Calu3 (cell line): ENCODE measurements at regions not wholly inside any gene's neighbourhood (a gene's known extent, or its start where the extent isn't known, plus 50 kb on each side); places are given as distances from the start of the nearest gene placed in this dataset.

Source experiments
- BruUV-seq: library from RNA; stranded (reverse); fragments of 400-500 nt; replicated peaks from 2 replicates; lab custom pipeline; 2021; lab: Mats Ljungman, UMichigan
- CTCF ChIA-PET: fragments of 300-600 bp; sonication (Branson Sonifier 250); formaldehyde crosslinking; loops from one replicate; lab custom pipeline; 2022; ENCODE audit warnings: antibody characterized with exemption; lab: Charles Lee
- DNase-seq: peaks from one replicate; pipeline ENCODE4 v3.0.0; 2022
- H3K27ac Mint-ChIP-seq: one replicate; pipeline ENCODE4 v1.8.0; 2022; ENCODE audit warnings: mixed read lengths; ENCODE audit not compliant: unreplicated experiment
- H3K27me3 Mint-ChIP-seq: one replicate; pipeline ENCODE4 v1.8.0; 2022; ENCODE audit warnings: mixed read lengths; ENCODE audit not compliant: unreplicated experiment
- H3K36me3 Mint-ChIP-seq: one replicate; pipeline ENCODE4 v1.8.0; 2022; ENCODE audit warnings: mild to moderate bottlenecking, moderate library complexity, mixed read lengths; ENCODE audit not compliant: insufficient read depth, unreplicated experiment
- H3K4me1 Mint-ChIP-seq: one replicate; pipeline ENCODE4 v1.8.0; 2022; ENCODE audit warnings: mild to moderate bottlenecking, low read depth, mixed read lengths; ENCODE audit not compliant: unreplicated experiment
- H3K4me3 Mint-ChIP-seq: one replicate; pipeline ENCODE4 v1.8.0; 2022; ENCODE audit warnings: mild to moderate bottlenecking, low read depth, moderate library complexity, mixed read lengths; ENCODE audit not compliant: unreplicated experiment
- H3K9me3 Mint-ChIP-seq: one replicate; pipeline ENCODE4 v1.8.0; 2022; ENCODE audit warnings: low read depth, mixed read lengths; ENCODE audit not compliant: unreplicated experiment
- intact Hi-C: fragments of 100-400 bp; cut with micrococcal nuclease; formaldehyde crosslinking; loops from one replicate; pipeline ENCODE4 v1.10.0; 2022; ENCODE audit not compliant: unreplicated experiment
- TF ChIP-seq, protein P1 (sequence below): fragments of 200-600 bp; IDR thresholded peaks from one replicate; pipeline ENCODE4 v1.8.0; 2022; ENCODE audit warnings: antibody characterized with exemption; ENCODE audit not compliant: unreplicated experiment

- no peak for DNase-seq
Observed at GRCh38 chr5:114055318-114056184, 306.3 kb upstream of the KCNN2 start.

DNA sequence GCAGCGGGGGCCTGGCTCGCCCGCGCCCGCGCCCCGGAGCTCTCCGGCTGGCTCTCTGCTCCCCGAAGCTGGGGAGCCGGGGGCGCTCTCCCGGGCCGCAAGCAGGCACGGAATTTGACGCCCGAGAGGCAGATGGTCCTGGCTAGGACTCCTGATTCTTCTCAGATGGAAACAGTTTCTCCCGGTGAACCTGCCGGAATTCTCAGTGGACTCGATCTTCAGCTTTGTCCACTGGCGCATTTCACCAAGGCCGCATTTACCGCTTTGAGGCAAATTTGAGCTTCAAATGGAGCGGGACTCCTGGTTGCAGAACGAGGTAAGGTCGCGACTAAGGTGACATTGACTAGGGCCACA lies 305.7 kb upstream of the KCNN2 start:
- no peak for DNase-seq
- CTCF ChIA-PET = no interaction called here
- H3K27ac Mint-ChIP-seq = no peak overlapping the region
- intact Hi-C loops = no loop called here
- H3K4me3 Mint-ChIP-seq = no peak overlapping the region
- peaks cover 7% of the 10 kb centered on the region for H3K9me3 Mint-ChIP-seq
- no peaks in the 10 kb centered on the region for H3K36me3 Mint-ChIP-seq
- TF ChIP-seq, protein P1, sequence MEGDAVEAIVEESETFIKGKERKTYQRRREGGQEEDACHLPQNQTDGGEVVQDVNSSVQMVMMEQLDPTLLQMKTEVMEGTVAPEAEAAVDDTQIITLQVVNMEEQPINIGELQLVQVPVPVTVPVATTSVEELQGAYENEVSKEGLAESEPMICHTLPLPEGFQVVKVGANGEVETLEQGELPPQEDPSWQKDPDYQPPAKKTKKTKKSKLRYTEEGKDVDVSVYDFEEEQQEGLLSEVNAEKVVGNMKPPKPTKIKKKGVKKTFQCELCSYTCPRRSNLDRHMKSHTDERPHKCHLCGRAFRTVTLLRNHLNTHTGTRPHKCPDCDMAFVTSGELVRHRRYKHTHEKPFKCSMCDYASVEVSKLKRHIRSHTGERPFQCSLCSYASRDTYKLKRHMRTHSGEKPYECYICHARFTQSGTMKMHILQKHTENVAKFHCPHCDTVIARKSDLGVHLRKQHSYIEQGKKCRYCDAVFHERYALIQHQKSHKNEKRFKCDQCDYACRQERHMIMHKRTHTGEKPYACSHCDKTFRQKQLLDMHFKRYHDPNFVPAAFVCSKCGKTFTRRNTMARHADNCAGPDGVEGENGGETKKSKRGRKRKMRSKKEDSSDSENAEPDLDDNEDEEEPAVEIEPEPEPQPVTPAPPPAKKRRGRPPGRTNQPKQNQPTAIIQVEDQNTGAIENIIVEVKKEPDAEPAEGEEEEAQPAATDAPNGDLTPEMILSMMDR = no peak
- peaks cover 63% of the 10 kb centered on the region for H3K27me3 Mint-ChIP-seq
- no TSS peak for BruUV-seq
- no peaks in the 10 kb centered on the region for H3K4me1 Mint-ChIP-seq

More at GRCh38 chr5:114055318-114056184, 306.3 kb upstream of the KCNN2 start:
- CTCF ChIA-PET = no interaction called here
- peaks cover 63% of the 10 kb centered on the region for H3K27me3 Mint-ChIP-seq
- TF ChIP-seq, protein P1 = no peak
- H3K4me3 Mint-ChIP-seq = no peak overlapping the region
- H3K9me3 Mint-ChIP-seq = peaks cover 7% of the 10 kb centered on the region
- H3K4me1 Mint-ChIP-seq = no peaks in the 10 kb centered on the region
- intact Hi-C loops = no loop called here
- H3K36me3 Mint-ChIP-seq = no peaks in the 10 kb centered on the region
- BruUV-seq = no TSS peak
- H3K27ac Mint-ChIP-seq = no peak overlapping the region

DNA sequence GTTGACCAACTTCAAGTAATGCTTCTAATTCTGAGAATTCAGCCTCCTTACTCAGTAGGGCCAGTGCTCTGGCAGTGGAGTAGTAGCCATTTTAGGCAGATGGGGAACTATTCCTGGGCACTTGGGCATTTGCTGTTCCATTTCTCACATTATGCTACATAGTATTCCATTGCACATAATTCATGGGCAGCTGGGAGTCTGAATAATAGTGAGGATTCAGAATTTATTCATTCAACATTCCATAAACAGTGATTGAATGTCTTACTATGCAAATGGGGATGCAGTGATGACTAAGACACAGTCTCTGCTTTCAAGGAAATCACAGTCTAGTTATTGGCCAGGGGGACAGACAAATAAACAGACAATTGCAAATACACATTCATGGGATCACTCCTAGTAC lies 301.0 kb upstream of the KCNN2 start:
- TF ChIP-seq, protein P1 = no peak
- no peak for DNase-seq
- H3K27me3 Mint-ChIP-seq = peaks cover 42% of the 10 kb centered on the region
- no TSS peak for BruUV-seq
- no peaks in the 10 kb centered on the region for H3K36me3 Mint-ChIP-seq
- CTCF ChIA-PET = no interaction called here
- no peak overlapping the region for H3K4me3 Mint-ChIP-seq
- peaks cover 7% of the 10 kb centered on the region for H3K9me3 Mint-ChIP-seq
- intact Hi-C loops = no loop called here
- no peak overlapping the region for H3K27ac Mint-ChIP-seq
- no peaks in the 10 kb centered on the region for H3K4me1 Mint-ChIP-seq

DNA sequence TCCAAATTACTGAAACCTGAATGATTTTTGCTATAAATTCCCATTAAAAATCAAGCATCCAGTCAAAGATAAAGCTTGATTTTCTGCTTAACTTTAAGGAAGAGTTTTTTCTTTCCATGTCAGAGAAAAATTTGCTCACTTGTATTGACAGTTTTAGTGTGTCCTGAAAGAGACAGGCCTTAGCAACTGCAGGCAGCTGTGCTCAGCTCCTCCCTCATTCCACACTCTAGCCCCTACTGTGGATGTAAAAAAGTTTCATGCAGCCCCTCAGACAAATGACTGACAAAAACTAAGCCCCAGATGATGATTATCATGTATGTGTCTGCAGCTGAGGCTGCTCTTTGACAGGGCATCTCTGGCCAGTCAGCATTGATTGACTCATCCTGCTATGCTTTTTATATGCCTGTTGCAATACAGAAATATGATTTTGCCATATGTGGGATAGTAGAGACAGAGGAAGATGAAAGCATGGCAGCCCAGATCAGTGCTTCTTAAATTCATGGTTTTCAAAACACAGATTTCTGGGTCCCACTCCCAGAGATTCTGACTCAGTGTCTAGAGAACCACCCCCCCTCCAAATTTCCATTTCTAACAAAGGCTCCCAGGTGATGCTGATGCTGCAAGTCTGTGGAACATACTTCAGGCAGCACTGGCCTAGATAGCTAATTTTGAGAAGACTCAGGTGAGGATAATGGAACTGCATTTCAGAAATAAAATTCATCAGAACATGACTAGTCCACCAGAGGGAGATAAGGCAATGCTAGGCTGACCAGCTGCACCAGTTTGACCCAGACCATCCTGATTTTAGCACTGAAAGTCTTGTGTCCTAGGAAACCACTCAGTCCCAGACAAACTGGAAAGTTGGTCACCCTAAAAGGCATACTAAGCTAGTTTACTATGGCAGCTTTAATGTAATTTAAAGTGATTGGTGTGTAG lies 298.7 kb upstream of the KCNN2 start:
- TF ChIP-seq, protein P1 = peak; percentile 28
- Mint-ChIP-seq H3K4me3 (no peak overlapping the region), H3K9me3 (peaks cover 3% of the 10 kb centered on the region), H3K27ac (no peak overlapping the region), H3K36me3 (no peaks in the 10 kb centered on the region), H3K27me3 (peaks cover 20% of the 10 kb centered on the region), H3K4me1 (no peaks in the 10 kb centered on the region)
- BruUV-seq = no TSS peak
- intact Hi-C loops = no loop called here
- DNase-seq = no peak
- CTCF ChIA-PET = interaction anchor here (0.6 kb wide), 1 partner anchor 405 kb away, joined by 3 read pairs; no protein-coding TSS in a partner anchor
